Large intestine (tissue), 3 donors: ENCODE measurements at regions not wholly inside any gene's neighbourhood (a gene's known extent, or its start where the extent isn't known, plus 50 kb on each side); places are given as distances from the start of the nearest gene placed in this dataset.

Experiments
- DNase-seq, 2 donors: peaks; one replicate each; pipeline versions ENCODE4 v3.0.0 to v3.0.0-alpha.2; 2013
- H3K27ac ChIP-seq: one replicate; pipeline ENCODE4 v1.5.1; 2013; ENCODE audit warnings: low read length
- H3K27me3 ChIP-seq: 2 replicates; pipeline ENCODE4 v1.6.1; 2013; ENCODE audit warnings: low read length; ENCODE audit not compliant: control insufficient read depth, insufficient read depth
- H3K36me3 ChIP-seq: 2 replicates; pipeline ENCODE4 v1.6.1; 2013; ENCODE audit warnings: low read length; ENCODE audit not compliant: control insufficient read depth, insufficient read depth
- H3K4me1 ChIP-seq: one replicate; pipeline ENCODE4 v1.6.1; 2013; ENCODE audit warnings: low read length; ENCODE audit not compliant: control insufficient read depth, insufficient read depth
- H3K4me3 ChIP-seq: one replicate; pipeline ENCODE4 v1.5.1; 2013; ENCODE audit warnings: low read length
- H3K9me3 ChIP-seq: one replicate; pipeline ENCODE4 v1.6.1; 2013; ENCODE audit warnings: mild to moderate bottlenecking, low read depth, low read length, moderate library complexity; ENCODE audit not compliant: control insufficient read depth
- WGBS: methylation state at CpG from one replicate; pipeline ENCODE4 v1.1.5; 2013; ENCODE audit warnings: low lambda C conversion rate; ENCODE audit not compliant: insufficient coverage; 5-methylcytosine and 5-hydroxymethylcytosine counted together

DNA sequence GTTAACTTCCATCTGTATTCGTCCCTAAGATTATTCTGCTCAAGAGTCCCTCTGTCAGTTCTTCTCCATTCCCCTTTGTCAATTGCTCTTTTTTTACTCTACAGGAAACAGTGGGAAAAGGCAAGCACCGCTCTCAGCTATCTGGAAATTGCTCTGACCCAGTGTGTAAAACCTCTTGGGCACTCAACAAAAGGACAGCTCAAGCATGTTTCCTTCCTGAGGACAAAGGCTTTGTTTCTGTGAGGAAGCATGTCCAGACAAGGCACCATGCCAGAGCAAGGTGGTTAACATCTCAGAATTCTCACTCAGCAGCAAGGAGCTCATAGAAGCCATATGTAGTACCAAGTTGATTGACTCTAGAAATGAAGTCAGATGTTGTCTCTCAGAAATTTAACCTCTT lies 735.6 kb downstream of the TSN start:
- no peaks in the 10 kb centered on the region for H3K9me3 ChIP-seq
- no peak overlapping the region for H3K27ac ChIP-seq
- no CpG with 5 or more reads among the region's 2 CpGs for WGBS
- DNase-seq = no peak
- no peaks in the 10 kb centered on the region for H3K4me1 ChIP-seq
- no peaks in the 10 kb centered on the region for H3K36me3 ChIP-seq
- no peaks in the 10 kb centered on the region for H3K27me3 ChIP-seq
- no peak overlapping the region for H3K4me3 ChIP-seq

DNA sequence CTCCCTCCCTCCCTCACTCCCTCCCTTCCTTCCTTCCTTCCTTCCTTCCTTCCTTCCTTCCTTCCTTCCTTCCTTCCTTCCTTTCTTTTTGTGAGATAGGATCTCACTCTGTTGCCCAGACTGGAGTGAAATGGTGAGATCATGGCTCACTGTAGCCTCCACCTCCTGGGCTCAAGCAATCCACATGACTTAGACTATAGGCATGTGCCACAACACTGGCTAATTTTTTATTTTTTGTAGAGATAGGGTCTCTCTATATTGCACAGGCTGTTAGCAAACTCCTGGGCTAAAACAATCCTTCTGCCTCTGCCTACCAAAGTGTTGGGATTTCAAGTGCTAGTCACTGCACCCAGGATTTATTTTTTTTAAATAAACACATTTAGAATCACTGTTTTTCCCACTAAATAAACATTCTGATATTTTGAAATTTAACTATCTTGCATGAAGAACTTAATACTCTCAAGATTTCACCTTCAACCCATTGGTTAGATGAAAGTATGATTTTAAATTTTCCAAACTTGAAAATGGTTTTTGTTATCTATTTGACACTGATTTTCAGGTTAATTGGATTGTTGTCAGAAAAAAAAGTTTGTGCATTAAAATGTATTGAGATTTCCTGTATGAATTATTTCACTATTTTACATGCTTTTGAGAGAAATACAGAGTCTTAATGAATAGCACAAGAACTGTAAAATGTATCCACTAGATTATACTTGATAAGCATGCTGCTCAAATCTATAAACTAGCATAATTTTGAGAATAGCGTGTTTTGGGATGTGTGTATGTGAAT lies 745.1 kb downstream of the TSN start:
- Histone ChIP-seq H3K27me3 (no peaks in the 10 kb centered on the region), H3K27ac (no peak overlapping the region), H3K9me3 (no peaks in the 10 kb centered on the region), H3K4me3 (no peak overlapping the region), H3K4me1 (no peaks in the 10 kb centered on the region), H3K36me3 (no peaks in the 10 kb centered on the region)
- no peak for DNase-seq
- no CpG with 5 or more reads among the region's 1 CpG for WGBS

DNA sequence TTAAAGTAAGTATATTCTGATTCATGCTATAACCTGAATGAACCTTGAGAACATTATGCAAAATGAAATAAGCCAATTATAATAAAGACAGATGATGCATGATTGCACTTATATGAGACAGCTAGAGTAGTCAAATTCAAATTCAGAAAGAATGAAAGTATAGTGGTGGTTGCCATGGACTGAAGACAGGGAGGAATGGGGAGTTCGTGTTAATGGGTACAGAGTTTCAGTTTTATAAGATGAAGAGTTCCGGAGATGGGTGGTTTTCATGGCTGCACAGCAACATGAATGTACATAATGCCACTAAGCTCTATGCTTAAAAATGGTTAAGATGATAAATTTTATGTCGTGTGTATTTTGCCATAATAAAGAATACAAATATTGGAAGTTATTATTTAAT lies 751.2 kb downstream of the TSN start:
- H3K36me3 ChIP-seq = no peaks in the 10 kb centered on the region
- no peaks in the 10 kb centered on the region for H3K4me1 ChIP-seq
- no peak overlapping the region for H3K4me3 ChIP-seq
- H3K9me3 ChIP-seq = no peaks in the 10 kb centered on the region
- DNase-seq = no peak
- no peaks in the 10 kb centered on the region for H3K27me3 ChIP-seq
- 86% methylated on average over 1 of the region's 3 CpGs for WGBS
- no peak overlapping the region for H3K27ac ChIP-seq

DNA sequence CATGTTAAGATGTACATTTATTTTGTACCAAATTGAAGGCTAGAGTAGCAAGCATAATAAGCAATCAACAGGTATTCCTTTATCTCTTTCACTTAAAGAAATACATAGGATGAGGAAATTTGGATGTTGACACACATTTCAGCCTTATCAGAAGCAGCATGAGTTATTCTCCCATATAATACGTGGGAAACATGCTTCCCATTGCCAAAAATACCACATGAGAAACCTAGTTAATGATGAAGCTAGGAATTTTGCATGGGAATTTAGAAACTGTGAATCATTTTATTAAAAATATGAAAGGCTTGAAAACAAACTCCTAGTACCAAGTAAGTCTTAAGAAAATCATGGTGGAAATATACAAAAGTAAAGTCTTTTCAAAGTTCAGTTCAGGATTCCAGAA lies 751.8 kb downstream of the TSN start:
- no peak for DNase-seq
- no peaks in the 10 kb centered on the region for H3K27me3 ChIP-seq
- H3K4me3 ChIP-seq = no peak overlapping the region
- H3K27ac ChIP-seq = no peak overlapping the region
- H3K9me3 ChIP-seq = no peaks in the 10 kb centered on the region
- H3K36me3 ChIP-seq = no peaks in the 10 kb centered on the region
- WGBS = no CpG with 5 or more reads among the region's 1 CpG
- H3K4me1 ChIP-seq = no peaks in the 10 kb centered on the region

DNA sequence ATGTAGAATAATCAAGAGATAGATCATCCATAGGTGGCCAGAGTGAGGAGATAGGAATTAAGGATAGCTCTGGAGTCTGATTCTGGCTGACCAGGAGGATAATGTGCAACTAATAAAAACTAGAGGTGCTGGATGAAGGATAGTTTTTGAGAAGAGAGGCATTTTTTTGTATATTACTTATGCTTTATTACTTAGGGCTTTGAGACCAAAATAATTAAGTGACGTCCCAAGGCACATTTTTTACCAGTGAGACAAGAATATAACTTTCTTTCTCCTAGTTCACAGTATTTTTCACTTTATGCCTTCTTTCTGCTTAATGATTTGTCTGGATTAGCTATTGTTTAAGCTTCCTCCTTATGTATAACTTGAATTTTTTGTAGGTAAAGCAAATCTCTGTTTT lies 756.6 kb downstream of the TSN start:
- no peaks in the 10 kb centered on the region for H3K36me3 ChIP-seq
- WGBS = 100% methylated on average over 1 of the region's 1 CpG
- no peak overlapping the region for H3K4me3 ChIP-seq
- no peaks in the 10 kb centered on the region for H3K9me3 ChIP-seq
- no peak for DNase-seq
- H3K27ac ChIP-seq = no peak overlapping the region
- H3K27me3 ChIP-seq = no peaks in the 10 kb centered on the region
- no peaks in the 10 kb centered on the region for H3K4me1 ChIP-seq

DNA sequence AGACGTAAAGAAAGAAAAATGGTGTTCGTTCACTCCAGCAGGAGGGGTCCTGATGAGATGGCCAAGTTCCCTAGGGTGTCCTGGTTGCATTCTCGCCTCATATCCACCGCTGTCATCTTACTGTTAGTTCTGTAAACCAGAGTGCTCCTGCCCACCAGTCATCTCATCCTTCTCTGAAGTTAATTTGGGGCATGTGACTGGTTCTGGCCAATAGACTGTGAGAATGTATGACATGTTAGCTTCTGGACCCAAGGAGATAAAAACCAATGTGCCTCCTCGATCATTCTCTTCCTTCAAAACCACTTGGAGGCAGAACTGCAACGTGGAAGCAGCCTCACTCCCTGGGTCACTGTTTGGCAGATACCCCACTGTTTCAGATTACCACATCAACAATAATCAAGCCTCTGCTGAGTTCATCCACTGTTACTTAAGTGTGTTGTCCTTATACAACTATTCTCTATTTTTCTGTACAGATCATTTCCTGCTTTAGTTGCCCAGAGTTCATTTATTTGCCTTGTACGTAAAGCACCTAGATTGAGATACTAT lies 759.1 kb downstream of the TSN start:
- no peak for DNase-seq
- H3K4me1 ChIP-seq = no peaks in the 10 kb centered on the region
- no peak overlapping the region for H3K27ac ChIP-seq
- no peak overlapping the region for H3K4me3 ChIP-seq
- no peaks in the 10 kb centered on the region for H3K36me3 ChIP-seq
- WGBS = 67% methylated on average over 1 of the region's 7 CpGs
- no peaks in the 10 kb centered on the region for H3K9me3 ChIP-seq
- no peaks in the 10 kb centered on the region for H3K27me3 ChIP-seq

DNA sequence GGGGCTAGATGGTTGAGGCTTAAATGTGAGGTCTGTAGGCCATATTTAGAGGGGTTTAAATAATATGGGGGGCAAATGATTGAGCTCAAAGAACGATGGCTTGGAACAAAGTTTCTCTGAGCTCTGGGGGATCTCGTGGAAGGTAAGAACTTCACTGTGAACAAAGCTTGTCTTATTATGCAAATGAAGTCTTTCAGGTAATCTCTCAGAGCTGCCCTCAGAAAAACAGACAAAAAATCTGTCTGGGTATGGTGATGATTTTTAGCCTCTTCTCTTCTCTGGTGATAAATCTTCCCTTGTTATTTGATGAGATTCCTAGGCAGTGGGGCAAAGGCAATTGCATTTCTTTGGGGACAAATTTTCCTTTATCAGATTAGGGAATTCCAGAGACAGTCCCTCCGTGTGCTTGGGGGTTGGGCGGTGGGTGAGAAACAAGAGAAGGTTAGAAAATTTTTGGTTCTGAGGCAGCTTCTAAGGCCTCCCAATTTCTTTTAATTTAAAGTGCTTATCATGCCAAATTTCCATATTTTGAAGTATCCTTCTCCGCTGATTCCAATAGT lies 760.4 kb downstream of the TSN start:
- H3K27me3 ChIP-seq = no peaks in the 10 kb centered on the region
- WGBS = 100% methylated on average over 1 of the region's 5 CpGs
- no peak overlapping the region for H3K4me3 ChIP-seq
- no peaks in the 10 kb centered on the region for H3K4me1 ChIP-seq
- no peak for DNase-seq
- H3K9me3 ChIP-seq = no peaks in the 10 kb centered on the region
- H3K27ac ChIP-seq = no peak overlapping the region
- no peaks in the 10 kb centered on the region for H3K36me3 ChIP-seq

DNA sequence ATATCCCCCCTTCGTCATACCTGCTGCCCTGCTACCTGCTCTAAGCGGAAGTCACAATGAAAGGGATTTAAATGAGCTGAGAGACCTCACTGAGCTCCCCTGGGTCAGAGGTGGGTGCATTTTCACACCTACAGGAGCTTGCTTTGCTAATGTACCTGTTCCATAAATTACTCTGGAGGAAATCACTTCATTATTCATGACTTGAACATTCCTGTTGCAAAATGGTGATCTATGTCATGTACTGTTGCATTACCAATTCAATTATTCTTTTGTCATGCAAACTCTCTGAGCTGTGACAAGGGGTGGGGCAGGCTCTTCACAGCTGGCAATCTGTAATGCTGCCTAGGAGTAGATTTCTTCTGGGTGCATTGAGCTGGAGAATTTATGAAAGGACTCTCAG lies 761.3 kb downstream of the TSN start:
- no CpG with 5 or more reads among the region's 2 CpGs for WGBS
- DNase-seq = no peak
- no peaks in the 10 kb centered on the region for H3K4me1 ChIP-seq
- H3K27ac ChIP-seq = no peak overlapping the region
- no peak overlapping the region for H3K4me3 ChIP-seq
- H3K36me3 ChIP-seq = no peaks in the 10 kb centered on the region
- H3K9me3 ChIP-seq = no peaks in the 10 kb centered on the region
- no peaks in the 10 kb centered on the region for H3K27me3 ChIP-seq

DNA sequence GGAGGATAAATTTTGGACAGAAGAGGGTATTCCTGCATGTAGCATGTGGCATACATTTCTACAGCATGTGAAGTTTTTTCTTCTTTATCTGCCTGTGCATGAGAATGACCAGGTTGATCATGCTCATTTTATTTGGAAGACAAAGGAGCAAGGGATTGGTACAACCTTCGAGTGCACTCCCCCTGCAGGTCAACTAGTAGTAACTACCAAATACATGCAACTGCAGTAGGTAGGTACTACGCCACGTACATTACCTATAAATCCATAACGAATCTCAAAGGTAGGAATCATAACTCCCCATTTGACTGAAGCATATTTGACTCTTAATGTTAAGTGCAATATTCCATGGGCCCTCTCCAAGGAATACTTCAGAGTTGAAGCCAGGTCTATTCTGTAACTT lies 763.9 kb downstream of the TSN start:
- no peaks in the 10 kb centered on the region for H3K9me3 ChIP-seq
- no CpG with 5 or more reads among the region's 4 CpGs for WGBS
- H3K36me3 ChIP-seq = no peaks in the 10 kb centered on the region
- H3K27me3 ChIP-seq = no peaks in the 10 kb centered on the region
- H3K4me1 ChIP-seq = no peaks in the 10 kb centered on the region
- DNase-seq = no peak
- no peak overlapping the region for H3K4me3 ChIP-seq
- H3K27ac ChIP-seq = no peak overlapping the region

DNA sequence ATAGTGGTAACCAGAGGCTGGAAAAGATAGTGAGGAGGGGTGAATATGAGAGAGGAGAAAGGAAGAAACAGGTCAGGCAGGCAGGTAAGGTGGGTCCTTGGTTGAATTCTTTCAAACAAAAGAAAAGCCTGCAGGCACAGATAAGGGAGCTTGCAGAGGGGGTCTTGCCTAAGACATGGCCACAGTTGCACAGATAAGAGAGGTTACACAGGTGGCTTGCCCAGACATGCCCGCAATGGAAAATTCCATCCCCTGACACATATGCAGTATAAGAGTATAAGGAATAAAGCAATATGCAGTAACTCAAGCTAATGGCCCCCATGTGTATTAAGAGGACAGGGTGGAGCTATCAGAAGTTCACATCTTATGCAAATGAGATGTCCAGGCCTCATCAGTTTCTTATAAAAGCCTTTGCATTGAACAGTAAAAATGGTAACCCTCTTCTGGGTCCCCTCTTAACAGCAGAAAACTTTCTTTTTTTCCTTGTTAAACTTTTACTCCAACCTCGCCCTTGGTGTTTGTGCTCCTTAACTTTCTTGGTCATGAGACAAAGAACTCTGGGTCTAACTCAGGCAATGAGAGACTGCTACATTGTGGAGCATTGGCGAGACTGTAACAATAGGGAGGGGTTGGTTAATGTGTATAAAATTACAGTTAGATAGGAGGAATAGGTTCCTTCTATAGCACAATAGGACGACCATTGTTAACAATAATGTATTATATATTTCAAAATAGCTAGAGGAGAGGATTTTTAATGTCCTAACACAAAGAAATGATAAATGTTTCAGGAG lies 764.6 kb downstream of the TSN start:
- DNase-seq = no peak
- no peak overlapping the region for H3K27ac ChIP-seq

More for the DNA sequence above, 764.6 kb downstream of the TSN start:
- WGBS = no CpG with 5 or more reads among the region's 4 CpGs
- H3K4me1 ChIP-seq = no peaks in the 10 kb centered on the region
- H3K27me3 ChIP-seq = no peaks in the 10 kb centered on the region
- H3K9me3 ChIP-seq = no peaks in the 10 kb centered on the region
- no peaks in the 10 kb centered on the region for H3K36me3 ChIP-seq
- H3K4me3 ChIP-seq = no peak overlapping the region
